HG03045 (cell line): ENCODE measurements at regions not wholly inside any gene's neighbourhood (a gene's known extent, or its start where the extent isn't known, plus 50 kb on each side); places are given as distances from the start of the nearest gene placed in this dataset.

ENCODE experiments used
- ATAC-seq: cut with Tn5 transposase; IDR thresholded peaks from one replicate; pipeline ENCODE4 v1.9.1; 2021; ENCODE audit warnings: mild to moderate bottlenecking, moderate library complexity; ENCODE audit not compliant: unreplicated experiment

- no peak for ATAC-seq
Measured at GRCh38 chr15:45743426-45744235, 108.8 kb downstream of the SQOR start.

GRCh38 chr15:45744236-45744589 is 109.4 kb downstream of the SQOR start:
- ATAC-seq, result no peak

- ATAC-seq, result no peak
Measured at GRCh38 chr15:45747426-45747825, 112.6 kb downstream of the SQOR start.

- no peak for ATAC-seq
Measured at GRCh38 chr15:45751629-45752028, 116.8 kb downstream of the SQOR start.

GRCh38 chr15:45759936-45760335 is 125.1 kb downstream of the SQOR start:
- no peak for ATAC-seq

- ATAC-seq, result no peak
Measured at GRCh38 chr15:45762726-45763125, 127.9 kb downstream of the SQOR start.

- ATAC-seq, result no peak
Measured at GRCh38 chr15:45763170-45763869, 128.5 kb downstream of the SQOR start.

GRCh38 chr15:45773149-45773548 is 138.3 kb downstream of the SQOR start:
- no peak for ATAC-seq

GRCh38 chr15:45776772-45777171 is 141.9 kb downstream of the SQOR start:
- no peak for ATAC-seq

- ATAC-seq, result no peak
Measured at GRCh38 chr15:45777781-45778180, 143.0 kb downstream of the SQOR start.

- no peak for ATAC-seq
Measured at GRCh38 chr15:45780352-45780751, 145.5 kb downstream of the SQOR start.

GRCh38 chr15:45784656-45785055 is 149.8 kb downstream of the SQOR start:
- no peak for ATAC-seq

GRCh38 chr15:45785897-45786296 is 151.1 kb downstream of the SQOR start:
- ATAC-seq, result no peak

GRCh38 chr15:45790325-45790943 is 155.6 kb downstream of the SQOR start:
- ATAC-seq, result no peak

- no peak for ATAC-seq
Measured at GRCh38 chr15:45794304-45794703, 159.5 kb downstream of the SQOR start.

GRCh38 chr15:45794712-45795439 is 160.0 kb downstream of the SQOR start:
- ATAC-seq, result no peak

GRCh38 chr15:45795440-45796069 is 160.7 kb downstream of the SQOR start:
- no peak for ATAC-seq

GRCh38 chr15:45796433-45796832 is 161.6 kb downstream of the SQOR start:
- ATAC-seq, result no peak

GRCh38 chr15:45799508-45799907 is 164.7 kb downstream of the SQOR start:
- ATAC-seq, result peak; percentile 63

- no peak for ATAC-seq
Measured at GRCh38 chr15:45801543-45801942, 166.7 kb downstream of the SQOR start.

GRCh38 chr15:45802140-45802539 is 167.3 kb downstream of the SQOR start:
- no peak for ATAC-seq
